Testis (tissue), 2 donors: ENCODE measurements at regions not wholly inside any gene's neighbourhood (a gene's known extent, or its start where the extent isn't known, plus 50 kb on each side); places are given as distances from the start of the nearest gene placed in this dataset.

Source experiments
- DNase-seq: peaks from one replicate; pipeline ENCODE4 v3.0.0-alpha.2; 2019
- H3K27ac ChIP-seq, 2 donors: fragments of 200-600 bp; sonication (generic); one replicate each; pipeline ENCODE4 v1.5.1; 2019
- H3K27me3 ChIP-seq: fragments of 200-600 bp; sonication (generic); one replicate; pipeline ENCODE4 v1.5.1; 2019
- H3K36me3 ChIP-seq: fragments of 200-600 bp; sonication (generic); one replicate; pipeline ENCODE4 v1.5.1; 2017; ENCODE audit warnings: low read depth; ENCODE audit errors: missing control alignments
- H3K4me1 ChIP-seq: fragments of 200-600 bp; sonication (generic); one replicate; pipeline ENCODE4 v1.5.1; 2019
- H3K4me3 ChIP-seq, 2 donors: fragments of 200-600 bp; sonication (generic); one replicate each; pipeline ENCODE4 v1.5.1; 2017 to 2019
- H3K9me3 ChIP-seq: fragments of 200-600 bp; sonication (generic); one replicate; pipeline ENCODE4 v1.5.1; 2017
- CTCF ChIP-seq, 3 experiments: fragments of 450-650 bp in 2 of 3; fragments of 200-600 bp in 1 of 3; sonication (generic) in 1 of 3; IDR thresholded peaks; one replicate each; pipeline ENCODE4 v1.5.1; 2016 to 2019; ENCODE audit warnings: antibody characterized with exemption in 3 of 3, mild to moderate bottlenecking in 2 of 3, moderate library complexity in 1 of 3
- POLR2A ChIP-seq: fragments of 450-650 bp; IDR thresholded peaks from one replicate; pipeline ENCODE4 v1.6.1; 2017; ENCODE audit warnings: antibody characterized with exemption, mild to moderate bottlenecking, moderate library complexity
- WGBS, 2 donors: methylation state at CpG; one replicate each; pipeline ENCODE4 v1.1.5; 2018; 5-methylcytosine and 5-hydroxymethylcytosine counted together
- intact Hi-C: fragments of 100-400 bp; cut with DNase I; formaldehyde crosslinking; loops from one replicate; pipeline ENCODE4 v1.15.1; 2023; ENCODE audit warnings: low total_unique reads

DNA sequence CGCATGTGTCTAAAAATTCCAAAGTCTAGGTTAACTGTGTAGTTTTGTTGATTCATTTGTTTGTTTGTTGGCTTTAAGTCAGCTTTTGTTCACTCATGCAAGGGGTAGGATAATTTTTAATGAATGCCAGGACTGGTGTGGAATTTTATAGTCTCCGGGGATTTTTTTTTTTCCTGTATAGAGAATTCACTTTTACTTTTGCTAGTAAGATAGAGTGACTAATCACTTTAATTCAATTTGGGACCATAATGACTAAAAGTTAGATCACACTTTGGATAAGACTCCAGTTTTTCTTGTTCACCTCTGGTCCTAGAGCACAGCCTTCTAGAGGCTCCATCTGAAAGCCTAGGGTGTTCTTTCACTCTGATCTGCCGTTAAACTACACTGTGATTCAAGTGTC, 1690.0 kb downstream of the PCDH9 start:
- intact Hi-C loops = no loop called here
- 88 to 94% methylated on average over 3 of the region's 3 CpGs for WGBS, 2 donors
- no peaks in the 10 kb centered on the region for H3K4me1 ChIP-seq
- no peaks in the 10 kb centered on the region for H3K9me3 ChIP-seq
- H3K27ac ChIP-seq = no peak overlapping the region
- DNase-seq = no peak
- TF ChIP-seq CTCF (IDR thresholded peaks at IDR 0.05) = no peak
- no peaks in the 10 kb centered on the region for H3K27me3 ChIP-seq
- H3K4me3 ChIP-seq = no peak overlapping the region
- no peaks in the 10 kb centered on the region for H3K36me3 ChIP-seq

- no peak overlapping the region for H3K27ac ChIP-seq
- H3K27me3 ChIP-seq = no peaks in the 10 kb centered on the region
- no peaks in the 10 kb centered on the region for H3K36me3 ChIP-seq
- no peak overlapping the region for H3K4me3 ChIP-seq
- intact Hi-C loops = no loop called here
- DNase-seq = no peak
- WGBS, 2 donors = 67 to 79% methylated on average over 1 of the region's 1 CpG
- H3K4me1 ChIP-seq = no peaks in the 10 kb centered on the region
- no peaks in the 10 kb centered on the region for H3K9me3 ChIP-seq
- TF ChIP-seq CTCF (IDR thresholded peaks at IDR 0.05) = no peak
- no peak for TF ChIP-seq POLR2A
These were observed 1694.8 kb downstream of the PCDH9 start for GRCh38 chr13:65535370-65535769.

DNA sequence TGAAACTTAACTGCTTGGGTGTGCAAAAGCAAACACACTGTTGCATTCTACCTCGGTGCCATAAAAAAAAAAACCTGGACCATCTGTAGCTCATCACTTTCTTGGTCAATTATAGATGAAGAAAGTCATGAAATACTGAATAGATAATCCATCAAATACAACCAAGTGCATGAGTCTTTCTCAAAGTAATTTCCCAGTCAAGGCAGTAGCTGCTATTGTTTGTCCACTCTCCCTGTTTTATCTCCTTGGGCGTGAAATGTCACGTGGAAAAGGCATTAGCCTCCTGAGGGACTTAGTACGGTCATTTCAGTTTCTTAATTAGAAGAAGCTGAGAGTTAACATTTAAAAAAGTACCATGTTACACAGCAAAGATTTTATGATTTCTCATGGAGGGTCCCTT, 1697.9 kb downstream of the PCDH9 start:
- no peaks in the 10 kb centered on the region for H3K36me3 ChIP-seq
- DNase-seq = no peak
- H3K4me1 ChIP-seq = no peaks in the 10 kb centered on the region
- H3K27me3 ChIP-seq = no peaks in the 10 kb centered on the region
- TF ChIP-seq CTCF (IDR thresholded peaks at IDR 0.05) = no peak
- TF ChIP-seq POLR2A = no peak
- no peaks in the 10 kb centered on the region for H3K9me3 ChIP-seq
- no peak overlapping the region for H3K4me3 ChIP-seq
- 72 to 74% methylated on average over 4 of the region's 4 CpGs for WGBS, 2 donors
- intact Hi-C loops = no loop called here
- no peak overlapping the region for H3K27ac ChIP-seq

GRCh38 chr13:65530688-65531087, 1699.4 kb downstream of the PCDH9 start:
- intact Hi-C loops = no loop called here
- H3K4me3 ChIP-seq = no peak overlapping the region
- no peaks in the 10 kb centered on the region for H3K27me3 ChIP-seq
- H3K27ac ChIP-seq = no peak overlapping the region
- no peaks in the 10 kb centered on the region for H3K36me3 ChIP-seq
- no peaks in the 10 kb centered on the region for H3K4me1 ChIP-seq
- no peak for DNase-seq
- no peak for TF ChIP-seq CTCF (IDR thresholded peaks at IDR 0.05)
- H3K9me3 ChIP-seq = no peaks in the 10 kb centered on the region
- WGBS, 2 donors = 66 to 67% methylated on average over 2 of the region's 2 CpGs

DNA sequence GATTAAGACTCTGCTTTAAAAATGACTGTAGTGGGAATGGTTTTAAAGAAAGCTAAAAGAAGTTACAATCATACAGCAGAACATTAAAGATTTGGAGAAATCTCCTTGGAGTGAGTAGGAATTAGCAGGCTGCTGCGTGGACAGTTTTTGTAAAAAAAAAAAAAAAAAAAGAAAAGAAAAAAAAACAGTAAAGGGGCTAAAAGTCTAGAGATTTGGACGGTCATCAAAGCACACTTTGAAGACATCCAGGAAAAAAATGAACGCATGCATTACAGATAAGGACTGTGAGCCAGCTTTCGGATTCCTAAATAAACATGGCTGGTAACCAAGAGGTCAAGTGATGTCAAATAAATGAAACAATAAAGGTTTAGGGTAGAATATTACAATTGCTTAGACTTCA, 1700.6 kb downstream of the PCDH9 start:
- WGBS, 2 donors = 41 to 50% methylated on average over 4 of the region's 4 CpGs
- Histone ChIP-seq H3K36me3 (no peaks in the 10 kb centered on the region), H3K27ac (no peak overlapping the region), H3K4me3 (no peak overlapping the region), H3K4me1 (no peaks in the 10 kb centered on the region), H3K9me3 (no peaks in the 10 kb centered on the region), H3K27me3 (no peaks in the 10 kb centered on the region)
- intact Hi-C loops = no loop called here
- no peak for DNase-seq
- TF ChIP-seq CTCF (IDR thresholded peaks at IDR 0.05) (no peak), POLR2A (no peak)
